PC-3 (cell line): ENCODE measurements at regions not wholly inside any gene's neighbourhood (a gene's known extent, or its start where the extent isn't known, plus 50 kb on each side); places are given as distances from the start of the nearest gene placed in this dataset.

ENCODE experiments used
- ATAC-seq: fragments of 200-7000 bp; cut with Tn5 transposase; 2 replicates; pipeline ENCODE4 v1.9.1; 2020; ENCODE audit warnings: mild to moderate bottlenecking, moderate library complexity
- BruUV-seq: library from RNA; stranded (reverse); fragments of 400-500 nt; replicated peaks from 2 replicates; lab custom pipeline; 2021; lab: Mats Ljungman, UMichigan
- CTCF ChIA-PET: fragments of 300-600 bp; sonication (Branson Sonifier 250); formaldehyde crosslinking; loops from one replicate; lab custom pipeline; 2022; ENCODE audit warnings: antibody characterized with exemption; lab: Charles Lee
- POLR2A ChIA-PET: fragments of 300-600 bp; sonication (Branson Sonifier 250); formaldehyde crosslinking; loops from one replicate; lab custom pipeline; 2022; ENCODE audit warnings: antibody characterized with exemption; ENCODE audit not compliant: unreplicated experiment; lab: Charles Lee
- DNase-seq: peaks from one replicate; pipeline ENCODE4 v3.0.0-alpha.2; 2015
- H2AFZ ChIP-seq: fragments of 300-600 bp; sonication (generic); 2 replicates; pipeline ENCODE4 v1.6.0; 2016; ENCODE audit warnings: antibody characterized with exemption, low read length
- H3F3A ChIP-seq: fragments of 300-600 bp; sonication (generic); one replicate; pipeline ENCODE4 v1.6.0; 2017; ENCODE audit warnings: antibody characterized with exemption, low read length, control low read depth, mild to moderate bottlenecking; ENCODE audit not compliant: unreplicated experiment
- H3K27ac ChIP-seq: fragments of 300-600 bp; sonication (generic); 2 replicates; pipeline ENCODE4 v1.5.1; 2016; ENCODE audit warnings: mild to moderate bottlenecking, low read length
- H3K27me3 ChIP-seq: fragments of 300-600 bp; sonication (generic); 2 replicates; pipeline ENCODE4 v1.6.1; 2016; ENCODE audit warnings: low read length, mixed read lengths
- H3K36me3 ChIP-seq: fragments of 300-600 bp; sonication (generic); 2 replicates; pipeline ENCODE4 v1.6.1; 2016; ENCODE audit warnings: low read depth, mixed run types, low read length, mixed read lengths
- H3K4me1 ChIP-seq: fragments of 300-600 bp; sonication (generic); 2 replicates; pipeline ENCODE4 v1.5.1; 2016; ENCODE audit warnings: low read length; ENCODE audit not compliant: insufficient read depth
- H3K4me2 ChIP-seq: fragments of 300-600 bp; sonication (generic); 2 replicates; pipeline ENCODE4 v1.6.0; 2016; ENCODE audit warnings: low read length
- H3K4me3 ChIP-seq: fragments of 300-600 bp; sonication (generic); 2 replicates; pipeline ENCODE4 v1.5.1; 2016; ENCODE audit warnings: mild to moderate bottlenecking, low read length, mixed read lengths
- H3K79me2 ChIP-seq: fragments of 300-600 bp; sonication (generic); 2 replicates; pipeline ENCODE4 v1.6.1; 2017; ENCODE audit warnings: low read length, mixed read lengths
- H3K9ac ChIP-seq: fragments of 300-600 bp; sonication (generic); 2 replicates; pipeline ENCODE4 v1.6.0; 2016; ENCODE audit warnings: mild to moderate bottlenecking, low read length
- H3K9me2 ChIP-seq: fragments of 300-600 bp; sonication (generic); replicated peaks from 2 replicates; pipeline ENCODE4 v1.6.1; 2016; ENCODE audit warnings: mixed run types, low read length, mixed read lengths
- H3K9me3 ChIP-seq: fragments of 300-600 bp; sonication (generic); 2 replicates; pipeline ENCODE4 v1.6.1; 2016; ENCODE audit warnings: low read length, mixed read lengths
- H4K20me1 ChIP-seq: fragments of 300-600 bp; sonication (generic); 2 replicates; pipeline ENCODE4 v1.6.1; 2016; ENCODE audit warnings: low read length, mixed read lengths
- CTCF ChIP-seq: fragments of 300-600 bp; sonication (generic); conservative IDR thresholded peaks from 2 replicates; pipeline ENCODE4 v1.5.1; 2017; ENCODE audit warnings: antibody characterized with exemption, low read depth, mild to moderate bottlenecking, low read length
- EZH2 ChIP-seq: fragments of 300-600 bp; sonication (generic); IDR thresholded peaks from one replicate; pipeline ENCODE4 v1.6.1; 2017; ENCODE audit warnings: antibody characterized with exemption, mild to moderate bottlenecking, low read length; ENCODE audit not compliant: unreplicated experiment
- EZH2phosphoT487 ChIP-seq: fragments of 300-600 bp; sonication (generic); IDR thresholded peaks from 2 replicates; pipeline ENCODE4 v1.6.1; 2018; ENCODE audit warnings: mild to moderate bottlenecking, antibody characterized with exemption, low read length, borderline replicate concordance
- intact Hi-C: fragments of 100-400 bp; cut with micrococcal nuclease; formaldehyde crosslinking; loops from 2 replicates; pipeline ENCODE4 v1.9.0; 2023

- H4K20me1 ChIP-seq: no peaks in the 10 kb centered on the region
- no peak overlapping the region for H3K4me2 ChIP-seq
- no peaks in the 10 kb centered on the region for H3K27me3 ChIP-seq
- ChIA-PET CTCF (no interaction called here), POLR2A (no interaction called here)
- H3K27ac ChIP-seq: no peak overlapping the region
- no peaks in the 10 kb centered on the region for H3K4me1 ChIP-seq
- H3K9me3 ChIP-seq: no peaks in the 10 kb centered on the region
- no peak overlapping the region for H3K4me3 ChIP-seq
- no peak overlapping the region for H2AFZ ChIP-seq
- intact Hi-C loops: no loop called here
- H3K79me2 ChIP-seq: no peaks in the 10 kb centered on the region
- no peak overlapping the region for H3K9ac ChIP-seq
- H3K9me2 ChIP-seq: no peaks in the 10 kb centered on the region
- ATAC-seq (no peak), DNase-seq (no peak)
- no peak for TF ChIP-seq CTCF
- TF ChIP-seq EZH2: no peak
- TF ChIP-seq EZH2phosphoT487: no peak
- H3F3A ChIP-seq: no peaks in the 10 kb centered on the region
- no TSS peak for BruUV-seq
- H3K36me3 ChIP-seq: no peaks in the 10 kb centered on the region
Measured at GRCh38 chr2:8456151-8457091, 225.4 kb upstream of the ID2 start.

GRCh38 chr2:8457092-8457481 lies 224.8 kb upstream of the ID2 start:
- ChIA-PET POLR2A (no interaction called here), CTCF (no interaction called here)
- Histone ChIP-seq H3K9ac (no peak overlapping the region), H3K4me3 (no peak overlapping the region), H3K4me2 (no peak overlapping the region), H3K79me2 (no peaks in the 10 kb centered on the region), H3K27ac (no peak overlapping the region), H3K36me3 (no peaks in the 10 kb centered on the region), H3K9me2 (no peaks in the 10 kb centered on the region), H3K4me1 (no peaks in the 10 kb centered on the region), H4K20me1 (no peaks in the 10 kb centered on the region), H3K9me3 (no peaks in the 10 kb centered on the region), H3K27me3 (no peaks in the 10 kb centered on the region), H2AFZ (no peak overlapping the region), H3F3A (no peaks in the 10 kb centered on the region)
- ATAC-seq (no peak), DNase-seq (no peak)
- intact Hi-C loops: no loop called here
- no TSS peak for BruUV-seq
- TF ChIP-seq CTCF (no peak), EZH2phosphoT487 (no peak), EZH2 (no peak)
